H1 (cell line): ENCODE measurements at regions not wholly inside any gene's neighbourhood (a gene's known extent, or its start where the extent isn't known, plus 50 kb on each side); places are given as distances from the start of the nearest gene placed in this dataset.

ENCODE experiments used
- CBX8 ChIP-seq: fragments of 300-800, 300-1000 bp; sonication (generic); IDR thresholded peaks from 2 replicates; pipeline ENCODE4 v1.7.1; 2016; ENCODE audit warnings: low read depth, low read length, borderline replicate concordance
- KDM4A ChIP-seq: IDR thresholded peaks from one replicate; pipeline ENCODE4 v1.7.1; 2012; ENCODE audit warnings: low read depth, mild to moderate bottlenecking, moderate library complexity, low read length, inconsistent platforms; ENCODE audit not compliant: severe bottlenecking

- TF ChIP-seq CBX8 (no peak), KDM4A (no peak)
Measured at GRCh38 chr10:90977162-90977854, 56.4 kb upstream of the ANKRD1 start (continued).
